ENCODE measurements at regions not wholly inside any gene's neighbourhood (a gene's known extent, or its start where the extent isn't known, plus 50 kb on each side); places are given as distances from the start of the nearest gene placed in this dataset.

- H3K4me3 ChIP-seq (ENCODE audit: insufficient read depth, low read length), result no peak overlapping the region
- no peaks in the 10 kb centered on the region for H3K79me2 ChIP-seq (ENCODE audit: insufficient read depth, low read length)
- H3K4me1 ChIP-seq (ENCODE audit: insufficient read depth, low read length), result no peaks in the 10 kb centered on the region
- H3K36me3 ChIP-seq (ENCODE audit: insufficient read depth, low read length), result no peaks in the 10 kb centered on the region
- no peak overlapping the region for H2AFZ ChIP-seq (ENCODE audit: low read length)
- no peaks in the 10 kb centered on the region for H3K27me3 ChIP-seq (ENCODE audit: insufficient read depth, low read length)
- DNase-seq (ENCODE audit: insufficient read length, low spot score, missing footprints), result no peak
- H3K9me3 ChIP-seq (ENCODE audit: low read depth, low read length), result no peaks in the 10 kb centered on the region
- TF ChIP-seq CTCF (IDR thresholded peaks at IDR 0.05; ENCODE audit: extremely low read depth, low read depth, low read length), result no peak
- H3K27ac ChIP-seq (ENCODE audit: low read depth, low read length), result no peak overlapping the region
- no peaks in the 10 kb centered on the region for H4K20me1 ChIP-seq (ENCODE audit: insufficient read depth, low read length)
- H3K4me2 ChIP-seq (ENCODE audit: insufficient read depth, low read length), result no peak overlapping the region
Measured at GRCh38 chr7:12777257-12777656, 89.8 kb downstream of the ARL4A start.

DNA sequence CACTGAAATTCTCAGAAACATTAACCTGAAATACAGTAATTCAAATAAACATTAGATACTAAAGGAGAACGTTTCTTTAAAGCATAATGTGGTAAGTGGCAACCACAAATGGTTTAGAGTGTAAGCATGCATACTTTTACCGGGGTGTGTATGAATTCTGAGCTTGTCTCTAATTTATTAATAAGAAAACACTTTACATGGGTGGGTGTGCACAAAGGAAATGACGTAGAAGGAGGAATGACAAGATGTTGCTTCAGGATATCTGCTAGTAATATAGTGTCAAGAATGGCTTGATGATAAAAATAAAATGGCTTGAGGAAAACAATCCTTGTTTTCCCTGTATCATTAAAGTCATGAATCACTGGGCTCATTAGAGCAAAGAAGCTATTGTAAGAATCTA is 92.5 kb downstream of the ARL4A start:
- Histone ChIP-seq H3K27me3 (ENCODE audit: insufficient read depth, low read length) (no peaks in the 10 kb centered on the region), H2AFZ (ENCODE audit: low read length) (no peak overlapping the region), H3K27ac (ENCODE audit: low read depth, low read length) (no peak overlapping the region), H3K79me2 (ENCODE audit: insufficient read depth, low read length) (no peaks in the 10 kb centered on the region), H3K36me3 (ENCODE audit: insufficient read depth, low read length) (no peaks in the 10 kb centered on the region), H3K4me1 (ENCODE audit: insufficient read depth, low read length) (no peaks in the 10 kb centered on the region), H3K9me3 (ENCODE audit: low read depth, low read length) (no peaks in the 10 kb centered on the region), H4K20me1 (ENCODE audit: insufficient read depth, low read length) (no peaks in the 10 kb centered on the region), H3K4me2 (ENCODE audit: insufficient read depth, low read length) (no peak overlapping the region), H3K4me3 (ENCODE audit: insufficient read depth, low read length) (no peak overlapping the region)
- TF ChIP-seq CTCF (IDR thresholded peaks at IDR 0.05; ENCODE audit: extremely low read depth, low read depth, low read length), result no peak
- no peak for DNase-seq (ENCODE audit: insufficient read length, low spot score, missing footprints)

- Histone ChIP-seq H3K79me2 (ENCODE audit: insufficient read depth, low read length) (no peaks in the 10 kb centered on the region), H3K36me3 (ENCODE audit: insufficient read depth, low read length) (no peaks in the 10 kb centered on the region), H3K4me3 (ENCODE audit: insufficient read depth, low read length) (no peak overlapping the region), H3K9me3 (ENCODE audit: low read depth, low read length) (no peaks in the 10 kb centered on the region), H4K20me1 (ENCODE audit: insufficient read depth, low read length) (no peaks in the 10 kb centered on the region), H3K4me1 (ENCODE audit: insufficient read depth, low read length) (no peaks in the 10 kb centered on the region), H3K4me2 (ENCODE audit: insufficient read depth, low read length) (no peak overlapping the region), H2AFZ (ENCODE audit: low read length) (no peak overlapping the region), H3K27ac (ENCODE audit: low read depth, low read length) (no peak overlapping the region), H3K27me3 (ENCODE audit: insufficient read depth, low read length) (no peaks in the 10 kb centered on the region)
- DNase-seq (ENCODE audit: insufficient read length, low spot score, missing footprints), result no peak
- TF ChIP-seq CTCF (IDR thresholded peaks at IDR 0.05; ENCODE audit: extremely low read depth, low read depth, low read length), result no peak
Measured at GRCh38 chr7:12783421-12784095, 96.1 kb downstream of the ARL4A start.

- DNase-seq (ENCODE audit: insufficient read length, low spot score, missing footprints), result no peak
- no peak overlapping the region for H3K4me3 ChIP-seq (ENCODE audit: insufficient read depth, low read length)
Measured at GRCh38 chr7:12785473-12785872, 98.0 kb downstream of the ARL4A start.

More at GRCh38 chr7:12785473-12785872, 98.0 kb downstream of the ARL4A start:
- H3K27me3 ChIP-seq (ENCODE audit: insufficient read depth, low read length), result no peaks in the 10 kb centered on the region
- no peaks in the 10 kb centered on the region for H4K20me1 ChIP-seq (ENCODE audit: insufficient read depth, low read length)
- no peak for TF ChIP-seq CTCF (IDR thresholded peaks at IDR 0.05; ENCODE audit: extremely low read depth, low read depth, low read length)
- no peaks in the 10 kb centered on the region for H3K79me2 ChIP-seq (ENCODE audit: insufficient read depth, low read length)
- no peaks in the 10 kb centered on the region for H3K9me3 ChIP-seq (ENCODE audit: low read depth, low read length)
- H2AFZ ChIP-seq (ENCODE audit: low read length), result no peak overlapping the region
- H3K27ac ChIP-seq (ENCODE audit: low read depth, low read length), result no peak overlapping the region
- no peaks in the 10 kb centered on the region for H3K36me3 ChIP-seq (ENCODE audit: insufficient read depth, low read length)
- H3K4me2 ChIP-seq (ENCODE audit: insufficient read depth, low read length), result no peak overlapping the region
- H3K4me1 ChIP-seq (ENCODE audit: insufficient read depth, low read length), result no peaks in the 10 kb centered on the region
